Suprapubic skin (tissue), 4 donors: ENCODE measurements at regions not wholly inside any gene's neighbourhood (a gene's known extent, or its start where the extent isn't known, plus 50 kb on each side); places are given as distances from the start of the nearest gene placed in this dataset.

Experiments used
- EP300 ChIP-seq: sonication (generic); formaldehyde crosslinking; IDR thresholded peaks from one replicate; pipeline ENCODE4 v1.6.1; 2017; ENCODE audit warnings: antibody characterized with exemption
- POLR2A ChIP-seq, 2 donors: fragments of 450-650 bp; IDR thresholded peaks; one replicate each; pipeline ENCODE4 v1.6.1; 2017; ENCODE audit warnings: antibody characterized with exemption in 2 of 2, mild to moderate bottlenecking in 2 of 2, moderate library complexity in 2 of 2
- POLR2AphosphoS5 ChIP-seq, 3 donors: sonication (generic); formaldehyde crosslinking; IDR thresholded peaks; one replicate each; pipeline ENCODE4 v1.6.1; 2017; ENCODE audit warnings: antibody characterized with exemption in 3 of 3
- TF ChIP-seq, protein P1 (sequence below), 2 donors: fragments of 200-600 bp in 1 of 2; fragments of 450-650 bp in 1 of 2; sonication (generic) in 1 of 2; IDR thresholded peaks; one replicate each; pipeline ENCODE4 v1.5.1; 2016 to 2019; ENCODE audit warnings: antibody characterized with exemption in 2 of 2, mild to moderate bottlenecking in 1 of 2, moderate library complexity in 1 of 2

DNA sequence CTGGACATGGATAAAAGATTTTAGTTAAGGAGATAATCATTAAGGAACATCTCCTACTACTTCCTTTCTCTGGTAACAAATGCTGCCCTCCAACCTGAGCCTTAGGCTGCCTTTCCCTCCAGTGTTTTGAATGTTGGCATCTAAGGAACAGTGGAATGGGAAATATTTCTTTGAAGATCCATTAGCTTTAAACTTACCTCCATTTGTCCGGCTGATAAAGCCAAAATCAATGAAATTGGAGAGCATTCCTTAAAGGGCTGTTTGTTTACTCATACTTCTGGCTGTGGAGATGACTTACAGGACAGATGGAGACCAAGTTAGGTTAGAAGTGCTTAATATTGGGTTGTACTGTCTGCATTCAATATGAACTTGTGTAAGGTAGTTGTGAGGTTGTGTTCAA, 439.1 kb downstream of the PLA2G4A start:
- TF ChIP-seq, protein P1, sequence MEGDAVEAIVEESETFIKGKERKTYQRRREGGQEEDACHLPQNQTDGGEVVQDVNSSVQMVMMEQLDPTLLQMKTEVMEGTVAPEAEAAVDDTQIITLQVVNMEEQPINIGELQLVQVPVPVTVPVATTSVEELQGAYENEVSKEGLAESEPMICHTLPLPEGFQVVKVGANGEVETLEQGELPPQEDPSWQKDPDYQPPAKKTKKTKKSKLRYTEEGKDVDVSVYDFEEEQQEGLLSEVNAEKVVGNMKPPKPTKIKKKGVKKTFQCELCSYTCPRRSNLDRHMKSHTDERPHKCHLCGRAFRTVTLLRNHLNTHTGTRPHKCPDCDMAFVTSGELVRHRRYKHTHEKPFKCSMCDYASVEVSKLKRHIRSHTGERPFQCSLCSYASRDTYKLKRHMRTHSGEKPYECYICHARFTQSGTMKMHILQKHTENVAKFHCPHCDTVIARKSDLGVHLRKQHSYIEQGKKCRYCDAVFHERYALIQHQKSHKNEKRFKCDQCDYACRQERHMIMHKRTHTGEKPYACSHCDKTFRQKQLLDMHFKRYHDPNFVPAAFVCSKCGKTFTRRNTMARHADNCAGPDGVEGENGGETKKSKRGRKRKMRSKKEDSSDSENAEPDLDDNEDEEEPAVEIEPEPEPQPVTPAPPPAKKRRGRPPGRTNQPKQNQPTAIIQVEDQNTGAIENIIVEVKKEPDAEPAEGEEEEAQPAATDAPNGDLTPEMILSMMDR (IDR thresholded peaks at IDR 0.05) = no peak
- TF ChIP-seq POLR2A (IDR thresholded peaks at IDR 0.05) = no peak
- TF ChIP-seq EP300 = no peak
- no peak for TF ChIP-seq POLR2AphosphoS5 (IDR thresholded peaks at IDR 0.05)
